Naive thymus-derived CD4-positive, alpha-beta T cell (primary cell): ENCODE measurements at regions not wholly inside any gene's neighbourhood (a gene's known extent, or its start where the extent isn't known, plus 50 kb on each side); places are given as distances from the start of the nearest gene placed in this dataset.
"Not testable (repeated sequence)": the region's sequence is repeated elsewhere in the genome, so short reads cannot be mapped to it uniquely, and the experiment has no call there.

Source experiments
- ATAC-seq: fragments of 150-1000 bp; cut with Tn5 transposase; 2 replicates; pipeline ENCODE4 v1.10.0; 2021; ENCODE audit warnings: mild to moderate bottlenecking, moderate library complexity
- CTCF ChIA-PET: fragments of 350-600 bp; sonication (Branson Sonifier 250); formaldehyde crosslinking; loops from one replicate; lab custom pipeline; 2021; ENCODE audit warnings: antibody characterized with exemption; lab: Charles Lee
- POLR2A ChIA-PET: fragments of 350-600 bp; sonication (Branson Sonifier 250); formaldehyde crosslinking; loops from one replicate; lab custom pipeline; 2021; ENCODE audit warnings: antibody characterized with exemption, inconsistent platforms; lab: Charles Lee
- DNase-seq, 9 donors: peaks; one replicate each; pipeline versions ENCODE4 v3.0.0 to v3.0.0-alpha.2; 2020 to 2022; ENCODE audit warnings: mixed read lengths in 1 of 9
- H3K27ac ChIP-seq: one replicate; pipeline ENCODE4 v1.7.0; 2013; ENCODE audit warnings: mild to moderate bottlenecking, low read depth, low read length, moderate library complexity
- H3K27me3 ChIP-seq, 2 donors: one replicate each; pipeline ENCODE4 v1.7.0; 2013; ENCODE audit warnings: low read length in 2 of 2, mild to moderate bottlenecking in 2 of 2, moderate library complexity in 2 of 2; ENCODE audit not compliant: control insufficient read depth in 2 of 2, insufficient read depth in 2 of 2
- H3K36me3 ChIP-seq, 3 experiments: 1 replicate in 2 of 3; 2 replicates in 1 of 3; pipeline ENCODE4 v1.7.0; 2013; ENCODE audit warnings: low read length in 3 of 3, mild to moderate bottlenecking in 3 of 3, moderate library complexity in 1 of 3; ENCODE audit not compliant: insufficient read depth in 3 of 3, control insufficient read depth in 2 of 3
- H3K4me1 ChIP-seq, 2 donors: one replicate each; pipeline ENCODE4 v1.7.0; 2013; ENCODE audit warnings: low read length in 2 of 2, mild to moderate bottlenecking in 2 of 2, moderate library complexity in 1 of 2; ENCODE audit not compliant: control insufficient read depth in 2 of 2, insufficient read depth in 2 of 2
- H3K4me3 ChIP-seq: 2 replicates; pipeline ENCODE4 v1.7.0; 2013; ENCODE audit warnings: mild to moderate bottlenecking, low read length
- H3K9me3 ChIP-seq, 3 experiments: 1 replicate in 2 of 3; 2 replicates in 1 of 3; pipeline ENCODE4 v1.7.0; 2013; ENCODE audit warnings: low read length in 3 of 3; ENCODE audit not compliant: control insufficient read depth in 2 of 3
- H3K27ac Mint-ChIP-seq, 9 donors: one replicate each; pipeline ENCODE4 v1.8.0; 2020 to 2022; ENCODE audit warnings: mixed read lengths in 9 of 9, mild to moderate bottlenecking in 8 of 9, moderate library complexity in 5 of 9, inconsistent platforms in 2 of 9
- H3K27me3 Mint-ChIP-seq, 5 donors: one replicate each; pipeline ENCODE4 v1.8.0; 2021 to 2022; ENCODE audit warnings: mixed read lengths in 5 of 5, mild to moderate bottlenecking in 1 of 5
- H3K36me3 Mint-ChIP-seq, 5 donors: one replicate each; pipeline ENCODE4 v1.8.0; 2020 to 2022; ENCODE audit warnings: mixed read lengths in 5 of 5, mild to moderate bottlenecking in 3 of 5, inconsistent platforms in 1 of 5
- H3K4me1 Mint-ChIP-seq, 7 donors: one replicate each; pipeline ENCODE4 v1.8.0; 2020 to 2022; ENCODE audit warnings: mixed read lengths in 7 of 7, mild to moderate bottlenecking in 3 of 7, inconsistent platforms in 1 of 7
- H3K4me3 Mint-ChIP-seq, 10 donors: one replicate each; pipeline ENCODE4 v1.8.0; 2020 to 2022; ENCODE audit warnings: mild to moderate bottlenecking in 10 of 10, mixed read lengths in 10 of 10, moderate library complexity in 6 of 10, inconsistent platforms in 2 of 10
- H3K9me3 Mint-ChIP-seq, 11 donors: one replicate each; pipeline ENCODE4 v1.8.0; 2020 to 2022; ENCODE audit warnings: mixed read lengths in 11 of 11, mild to moderate bottlenecking in 4 of 11, inconsistent platforms in 1 of 11, moderate library complexity in 1 of 11
- intact Hi-C, 2 donors: fragments of 100-400 bp; cut with micrococcal nuclease; formaldehyde crosslinking; loops; one replicate each; pipeline ENCODE4 v1.15.1; 2023

DNA sequence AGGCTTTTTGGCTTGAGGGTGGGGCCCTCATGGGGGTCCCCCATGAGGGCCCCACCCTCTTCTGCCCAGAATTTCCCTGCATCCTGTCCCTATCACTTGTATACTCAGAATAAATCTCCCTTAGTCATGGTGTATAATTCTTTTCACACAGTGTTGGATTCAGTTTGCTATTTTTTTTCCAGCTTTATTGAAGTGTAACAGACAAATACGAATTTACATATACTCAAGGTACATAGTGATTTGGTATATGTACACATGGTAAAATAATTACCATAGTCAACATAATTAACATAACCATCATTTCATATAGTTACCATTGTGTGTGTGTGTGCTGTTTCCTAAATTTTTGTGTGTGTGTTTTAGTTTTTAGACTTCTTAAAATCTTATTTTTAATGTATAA lies 289.4 kb downstream of the CNTNAP3B start:
- H3K36me3 ChIP-seq, H3K27me3 ChIP-seq, H3K4me3 Mint-ChIP-seq, H3K27ac ChIP-seq, H3K9me3 Mint-ChIP-seq, H3K9me3 ChIP-seq, CTCF ChIA-PET, H3K27me3 Mint-ChIP-seq, H3K27ac Mint-ChIP-seq, POLR2A ChIA-PET, H3K4me1 ChIP-seq, DNase-seq, intact Hi-C loops, ATAC-seq, H3K4me1 Mint-ChIP-seq, H3K36me3 Mint-ChIP-seq, H3K4me3 ChIP-seq: not testable (repeated sequence)

DNA sequence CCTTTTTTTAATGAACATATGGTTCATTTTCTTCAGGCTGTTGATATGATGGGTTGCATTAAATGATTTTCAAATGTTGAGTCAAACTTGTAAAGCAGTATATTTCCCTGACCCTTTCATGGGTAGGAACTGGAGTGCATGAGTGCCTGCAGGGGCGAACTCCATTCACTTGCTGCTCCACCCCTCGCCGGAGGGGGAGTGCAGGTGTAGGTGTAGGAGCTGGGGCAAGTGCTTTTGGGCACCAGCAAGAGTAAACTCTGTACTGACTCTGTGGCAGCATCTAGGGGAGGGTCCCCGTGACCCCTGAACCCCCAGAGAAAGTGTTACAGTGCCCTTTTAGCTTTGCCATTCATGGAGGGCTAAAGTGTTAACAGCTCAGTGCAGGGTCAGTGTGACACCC lies 290.3 kb downstream of the CNTNAP3B start:
- H3K36me3 ChIP-seq, H3K4me3 ChIP-seq, H3K4me1 ChIP-seq, H3K27ac ChIP-seq, CTCF ChIA-PET, H3K9me3 ChIP-seq, POLR2A ChIA-PET, H3K27ac Mint-ChIP-seq, H3K9me3 Mint-ChIP-seq, H3K36me3 Mint-ChIP-seq, intact Hi-C loops, H3K4me1 Mint-ChIP-seq, H3K4me3 Mint-ChIP-seq, H3K27me3 ChIP-seq, DNase-seq, H3K27me3 Mint-ChIP-seq, ATAC-seq: not testable (repeated sequence)

- CTCF ChIA-PET, H3K4me3 Mint-ChIP-seq, H3K27ac Mint-ChIP-seq, intact Hi-C loops, H3K9me3 ChIP-seq, ATAC-seq, H3K36me3 Mint-ChIP-seq, H3K4me3 ChIP-seq, H3K27ac ChIP-seq, DNase-seq, H3K4me1 Mint-ChIP-seq, H3K36me3 ChIP-seq, POLR2A ChIA-PET, H3K4me1 ChIP-seq, H3K27me3 ChIP-seq, H3K9me3 Mint-ChIP-seq, H3K27me3 Mint-ChIP-seq: not testable (repeated sequence)
These were observed 290.7 kb downstream of the CNTNAP3B start for GRCh38 chr9:41838562-41838851.

GRCh38 chr9:41837684-41838561 lies 291.3 kb downstream of the CNTNAP3B start:
- H3K27ac Mint-ChIP-seq, H3K36me3 ChIP-seq, CTCF ChIA-PET, H3K9me3 ChIP-seq, H3K4me3 ChIP-seq, H3K9me3 Mint-ChIP-seq, H3K4me3 Mint-ChIP-seq, H3K36me3 Mint-ChIP-seq, H3K27ac ChIP-seq, H3K27me3 ChIP-seq, POLR2A ChIA-PET, ATAC-seq, intact Hi-C loops, DNase-seq, H3K4me1 Mint-ChIP-seq, H3K27me3 Mint-ChIP-seq, H3K4me1 ChIP-seq: not testable (repeated sequence)

DNA sequence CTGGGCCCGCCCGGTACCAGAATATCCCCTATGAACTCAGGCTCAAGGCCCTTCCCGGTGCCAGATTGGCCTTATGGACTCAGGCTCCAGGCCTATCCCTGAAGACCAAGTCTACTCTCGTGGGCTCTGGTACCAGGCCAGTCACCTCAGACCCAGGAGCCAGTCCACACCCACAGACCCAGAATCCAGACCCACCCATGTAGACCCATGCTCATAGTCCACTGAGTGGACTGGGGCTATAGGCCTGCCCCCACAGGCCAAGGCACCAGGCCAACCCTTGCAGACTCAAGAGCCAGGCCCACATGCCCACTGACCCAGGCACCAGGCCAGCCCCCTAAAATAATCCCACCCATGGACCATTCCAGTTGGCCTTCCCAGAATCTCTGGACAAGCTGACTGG lies 296.1 kb downstream of the CNTNAP3B start:
- CTCF ChIA-PET, result not testable (repeated sequence)

GRCh38 chr9:41824723-41825122 lies 304.5 kb downstream of the CNTNAP3B start:
- H3K36me3 Mint-ChIP-seq, H3K4me3 ChIP-seq, H3K9me3 Mint-ChIP-seq, H3K36me3 ChIP-seq, H3K27me3 ChIP-seq, H3K27ac Mint-ChIP-seq, H3K4me1 ChIP-seq, DNase-seq, H3K27me3 Mint-ChIP-seq, POLR2A ChIA-PET, H3K9me3 ChIP-seq, H3K4me3 Mint-ChIP-seq, ATAC-seq, H3K27ac ChIP-seq, CTCF ChIA-PET, intact Hi-C loops, H3K4me1 Mint-ChIP-seq: not testable (repeated sequence)

More for the DNA sequence above, 296.1 kb downstream of the CNTNAP3B start:
- H3K4me3 Mint-ChIP-seq, H3K4me3 ChIP-seq, H3K9me3 Mint-ChIP-seq, H3K4me1 Mint-ChIP-seq, H3K27ac ChIP-seq, H3K27me3 ChIP-seq, H3K4me1 ChIP-seq, H3K36me3 ChIP-seq, H3K27me3 Mint-ChIP-seq, DNase-seq, H3K36me3 Mint-ChIP-seq, H3K27ac Mint-ChIP-seq, POLR2A ChIA-PET, H3K9me3 ChIP-seq, intact Hi-C loops: not testable (repeated sequence)
- peak; percentile 40 for ATAC-seq

GRCh38 chr9:41802706-41803105 lies 326.5 kb downstream of the CNTNAP3B start:
- H3K27ac ChIP-seq, H3K4me1 Mint-ChIP-seq, H3K36me3 ChIP-seq, H3K27me3 ChIP-seq, H3K27me3 Mint-ChIP-seq, H3K36me3 Mint-ChIP-seq, DNase-seq, H3K4me3 Mint-ChIP-seq, CTCF ChIA-PET, H3K9me3 Mint-ChIP-seq, POLR2A ChIA-PET, ATAC-seq, H3K27ac Mint-ChIP-seq, H3K4me3 ChIP-seq, H3K9me3 ChIP-seq, H3K4me1 ChIP-seq, intact Hi-C loops: not testable (repeated sequence)
